ENCODE measurements at regions not wholly inside any gene's neighbourhood (a gene's known extent, or its start where the extent isn't known, plus 50 kb on each side); places are given as distances from the start of the nearest gene placed in this dataset.
A peak's percentile ranks its signal among the peaks of the same experiment; 100 is the strongest.
"Not testable (repeated sequence)": the region's sequence is repeated elsewhere in the genome, so short reads cannot be mapped to it uniquely, and the experiment has no call there.

- no peak for DNase-seq
Measured at GRCh38 chr9:118674942-118675341, 694.3 kb downstream of the BRINP1 start.

- DNase-seq: not testable (repeated sequence)
Measured at GRCh38 chr9:118677936-118678653, 691.1 kb downstream of the BRINP1 start.

GRCh38 chr9:118686959-118687358 is 682.3 kb downstream of the BRINP1 start:
- DNase-seq: peak; percentile 83

GRCh38 chr9:118689280-118689679 is 680.0 kb downstream of the BRINP1 start:
- DNase-seq: no peak

GRCh38 chr9:118692613-118693012 is 676.6 kb downstream of the BRINP1 start:
- DNase-seq: no peak

- DNase-seq: no peak
Measured at GRCh38 chr9:118693645-118694044, 675.6 kb downstream of the BRINP1 start.

GRCh38 chr9:118695249-118695648 is 674.0 kb downstream of the BRINP1 start:
- DNase-seq: not testable (repeated sequence)

GRCh38 chr9:118701985-118702384 is 667.2 kb downstream of the BRINP1 start:
- no peak for DNase-seq

- no peak for DNase-seq
Measured at GRCh38 chr9:118711843-118712242, 657.4 kb downstream of the BRINP1 start.

GRCh38 chr9:118721276-118721675 is 648.0 kb downstream of the BRINP1 start:
- DNase-seq: no peak

GRCh38 chr9:118721923-118722322 is 647.3 kb downstream of the BRINP1 start:
- DNase-seq: no peak

- DNase-seq: no peak
Measured at GRCh38 chr9:118729981-118730380, 639.3 kb downstream of the BRINP1 start.

GRCh38 chr9:118732998-118733397 is 636.2 kb downstream of the BRINP1 start:
- DNase-seq: no peak

- DNase-seq: no peak
Measured at GRCh38 chr9:118734696-118735095, 634.5 kb downstream of the BRINP1 start.

- no peak for DNase-seq
Measured at GRCh38 chr9:118736406-118736805, 632.8 kb downstream of the BRINP1 start.

- no peak for DNase-seq
Measured at GRCh38 chr9:118751077-118751847, 618.0 kb downstream of the BRINP1 start.

- no peak for DNase-seq
Measured at GRCh38 chr9:118751848-118752223, 617.4 kb downstream of the BRINP1 start.

GRCh38 chr9:118761016-118761790 is 608.0 kb downstream of the BRINP1 start:
- no peak for DNase-seq

GRCh38 chr9:118767571-118767970 is 601.7 kb downstream of the BRINP1 start:
- DNase-seq: no peak

- no peak for DNase-seq
Measured at GRCh38 chr9:118782790-118783463, 586.3 kb downstream of the BRINP1 start.

GRCh38 chr9:118784033-118784432 is 585.2 kb downstream of the BRINP1 start:
- DNase-seq: no peak

- DNase-seq: no peak
Measured at GRCh38 chr9:118785456-118785855, 583.8 kb downstream of the BRINP1 start.

- no peak for DNase-seq
Measured at GRCh38 chr9:118786877-118787276, 582.4 kb downstream of the BRINP1 start.
